Liver (tissue), 8 donors: ENCODE measurements at regions not wholly inside any gene's neighbourhood (a gene's known extent, or its start where the extent isn't known, plus 50 kb on each side); places are given as distances from the start of the nearest gene placed in this dataset.

Source experiments
- DNase-seq: peaks from one replicate; pipeline ENCODE4 v3.0.0-alpha.2; 2017; ENCODE audit warnings: low spot score
- H3K27ac ChIP-seq, 2 donors: one replicate each; pipeline ENCODE4 v1.7.0; 2013; ENCODE audit warnings: inconsistent platforms in 2 of 2, low read length in 2 of 2, control low read depth in 1 of 2, low read depth in 1 of 2, mild to moderate bottlenecking in 1 of 2
- H3K27me3 ChIP-seq, 4 donors: one replicate each; pipeline versions ENCODE4 v1.6.1 to v1.7.0; 2013; ENCODE audit warnings: low read length in 3 of 4, inconsistent platforms in 1 of 4, mild to moderate bottlenecking in 1 of 4, moderate library complexity in 1 of 4; ENCODE audit not compliant: control insufficient read depth in 4 of 4, insufficient read depth in 4 of 4
- H3K36me3 ChIP-seq, 4 donors: one replicate each; pipeline versions ENCODE4 v1.6.1 to v1.7.0; 2013; ENCODE audit warnings: low read length in 3 of 4, mild to moderate bottlenecking in 3 of 4, low read depth in 1 of 4, moderate library complexity in 1 of 4; ENCODE audit not compliant: control insufficient read depth in 4 of 4, insufficient read depth in 3 of 4
- H3K4me1 ChIP-seq, 4 donors: one replicate each; pipeline versions ENCODE4 v1.6.1 to v1.7.0; 2013; ENCODE audit warnings: low read length in 3 of 4, mild to moderate bottlenecking in 3 of 4, moderate library complexity in 1 of 4; ENCODE audit not compliant: control insufficient read depth in 4 of 4, insufficient read depth in 4 of 4
- H3K4me3 ChIP-seq, 3 donors: one replicate each; pipeline versions ENCODE4 v1.6.1 to v1.7.0; 2013; ENCODE audit warnings: low read length in 3 of 3, control low read depth in 1 of 3, low read depth in 1 of 3, mild to moderate bottlenecking in 1 of 3
- H3K9ac ChIP-seq, 2 donors: one replicate each; pipeline ENCODE4 v1.7.0; 2013; ENCODE audit warnings: low read length in 2 of 2, mild to moderate bottlenecking in 2 of 2, moderate library complexity in 2 of 2, control low read depth in 1 of 2, low read depth in 1 of 2
- H3K9me3 ChIP-seq, 4 donors: one replicate each; pipeline versions ENCODE4 v1.6.1 to v1.7.0; 2013; ENCODE audit warnings: low read length in 3 of 4; ENCODE audit not compliant: control insufficient read depth in 4 of 4
- EGR1 ChIP-seq, 2 donors: IDR thresholded peaks; 2 replicates each; pipeline ENCODE4 v1.6.1; 2016 to 2018; ENCODE audit warnings: antibody characterized with exemption in 2 of 2, low read depth in 2 of 2
- FOXA2 ChIP-seq: IDR thresholded peaks from 2 replicates; pipeline ENCODE4 v1.6.1; 2016; ENCODE audit warnings: antibody characterized with exemption
- GABPA ChIP-seq, 2 donors: IDR thresholded peaks in 1 of 2; conservative IDR thresholded peaks in 1 of 2; 2 replicates each; pipeline ENCODE4 v1.6.1; 2016; ENCODE audit warnings: antibody characterized with exemption in 2 of 2, mild to moderate bottlenecking in 1 of 2, moderate library complexity in 1 of 2
- HNF4A ChIP-seq, 2 donors: conservative IDR thresholded peaks; 2 replicates each; pipeline ENCODE4 v1.6.1; 2016; ENCODE audit warnings: antibody characterized with exemption in 2 of 2, mild to moderate bottlenecking in 2 of 2
- HNF4G ChIP-seq: IDR thresholded peaks from 2 replicates; pipeline ENCODE4 v1.6.1; 2016; ENCODE audit warnings: antibody characterized with exemption
- JUND ChIP-seq, 2 donors: IDR thresholded peaks; 2 replicates each; pipeline ENCODE4 v1.6.1; 2016; ENCODE audit warnings: antibody characterized with exemption in 2 of 2
- NR2F2 ChIP-seq: IDR thresholded peaks from 2 replicates; pipeline ENCODE4 v1.6.1; 2016; ENCODE audit warnings: antibody characterized with exemption
- RAD21 ChIP-seq, 2 donors: IDR thresholded peaks; 2 replicates each; pipeline ENCODE4 v1.6.1; 2016; ENCODE audit warnings: antibody characterized with exemption in 2 of 2, mild to moderate bottlenecking in 2 of 2
- RXRA ChIP-seq, 2 donors: IDR thresholded peaks; 2 replicates each; pipeline ENCODE4 v1.6.1; 2017 to 2018; ENCODE audit warnings: antibody characterized with exemption in 2 of 2, mild to moderate bottlenecking in 1 of 2
- SP1 ChIP-seq: IDR thresholded peaks from 2 replicates; pipeline ENCODE4 v1.6.1; 2018; ENCODE audit warnings: antibody characterized with exemption, mild to moderate bottlenecking
- TAF1 ChIP-seq: conservative IDR thresholded peaks from 2 replicates; pipeline ENCODE4 v1.6.1; 2016; ENCODE audit warnings: antibody characterized with exemption, mild to moderate bottlenecking
- YY1 ChIP-seq: IDR thresholded peaks from 2 replicates; pipeline ENCODE4 v1.6.1; 2016; ENCODE audit warnings: antibody characterized with exemption, mild to moderate bottlenecking
- WGBS: extraction: QIAGEN DNeasy Blood & Tissue Kit; methylation state at CpG from one replicate; pipeline ENCODE4 v1.1.7; 2013; 5-methylcytosine and 5-hydroxymethylcytosine counted together
- TF ChIP-seq, protein P1 (sequence below): IDR thresholded peaks from 2 replicates; pipeline ENCODE4 v1.6.1; 2016; ENCODE audit warnings: antibody characterized with exemption
- TF ChIP-seq, protein P2 (sequence below): fragments of 150-350 bp; IDR thresholded peaks from 2 replicates; pipeline ENCODE4 v1.5.1; 2017; ENCODE audit warnings: improper control_type of control experiment, low read depth, low read length; ENCODE audit not compliant: missing input control
- TF ChIP-seq, protein P3 (sequence below): IDR thresholded peaks from 2 replicates; pipeline ENCODE4 v1.6.1; 2016; ENCODE audit warnings: antibody characterized with exemption
- TF ChIP-seq, protein P4 (sequence below): IDR thresholded peaks from 2 replicates; pipeline ENCODE4 v1.6.1; 2016; ENCODE audit warnings: antibody characterized with exemption, mild to moderate bottlenecking
- TF ChIP-seq, protein P5 (sequence below): IDR thresholded peaks from 2 replicates; pipeline ENCODE4 v1.6.1; 2016; ENCODE audit warnings: antibody characterized with exemption
- donor health status: healthy.
- donor health status: healthy.
- donor health status: healthy.
- donor health status: healthy.
- donor health status: healthy.

DNA sequence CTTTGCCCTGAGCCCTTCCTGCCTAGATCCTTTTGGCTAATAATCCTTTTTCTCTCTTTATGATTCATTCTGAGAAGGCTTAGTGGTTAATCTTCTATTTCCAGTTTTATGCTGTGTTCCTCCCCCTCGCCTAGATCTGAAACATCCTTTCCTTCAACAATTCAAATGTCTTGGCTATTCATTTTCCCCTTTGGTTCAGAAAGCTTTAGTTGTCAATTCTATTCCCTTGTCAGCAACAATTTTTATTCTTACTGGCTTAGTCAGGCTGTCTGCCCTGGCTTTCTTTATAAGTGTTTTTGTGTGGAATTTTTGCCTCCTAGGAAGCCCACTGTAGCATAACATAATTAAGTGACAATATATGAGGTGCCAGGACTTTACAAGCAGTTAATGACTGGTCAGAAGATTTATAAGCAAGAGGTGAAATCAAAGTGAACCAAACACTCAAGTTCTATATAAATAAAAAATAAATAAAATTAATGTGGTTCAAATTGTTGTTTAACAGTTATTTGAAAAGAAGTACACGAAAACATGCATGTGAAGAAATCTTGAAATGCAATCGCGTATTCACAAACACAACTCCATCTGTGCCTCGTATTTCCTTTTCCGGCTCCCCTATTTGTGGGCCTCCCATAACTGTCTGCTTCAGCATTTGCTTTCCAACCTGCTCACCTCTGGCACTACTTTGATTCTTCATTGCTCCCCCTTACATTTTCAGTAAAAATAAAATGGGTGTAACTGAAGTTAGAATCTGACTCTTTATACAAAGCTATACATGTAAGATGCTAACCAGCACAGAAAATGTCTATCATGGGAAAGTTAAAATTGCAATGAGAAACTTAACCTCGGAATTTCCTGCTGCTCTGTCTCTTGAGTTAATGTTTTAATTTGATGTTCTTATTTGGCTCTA, 235.4 kb downstream of the SPRY1 start:
- Histone ChIP-seq H3K27ac (no peak overlapping the region), H3K9ac (no peak overlapping the region), H3K9me3 (no peaks in the 10 kb centered on the region), H3K27me3 (no peaks in the 10 kb centered on the region), H3K36me3 (no peaks in the 10 kb centered on the region), H3K4me1 (no peaks in the 10 kb centered on the region), H3K4me3 (no peak overlapping the region)
- DNase-seq: no peak
- WGBS: 85% methylated on average over 7 of the region's 7 CpGs
- no peak for TF ChIP-seq SP1
- no peak for TF ChIP-seq HNF4A (conservative IDR thresholded peaks at IDR 0.05)
- TF ChIP-seq, protein P1, sequence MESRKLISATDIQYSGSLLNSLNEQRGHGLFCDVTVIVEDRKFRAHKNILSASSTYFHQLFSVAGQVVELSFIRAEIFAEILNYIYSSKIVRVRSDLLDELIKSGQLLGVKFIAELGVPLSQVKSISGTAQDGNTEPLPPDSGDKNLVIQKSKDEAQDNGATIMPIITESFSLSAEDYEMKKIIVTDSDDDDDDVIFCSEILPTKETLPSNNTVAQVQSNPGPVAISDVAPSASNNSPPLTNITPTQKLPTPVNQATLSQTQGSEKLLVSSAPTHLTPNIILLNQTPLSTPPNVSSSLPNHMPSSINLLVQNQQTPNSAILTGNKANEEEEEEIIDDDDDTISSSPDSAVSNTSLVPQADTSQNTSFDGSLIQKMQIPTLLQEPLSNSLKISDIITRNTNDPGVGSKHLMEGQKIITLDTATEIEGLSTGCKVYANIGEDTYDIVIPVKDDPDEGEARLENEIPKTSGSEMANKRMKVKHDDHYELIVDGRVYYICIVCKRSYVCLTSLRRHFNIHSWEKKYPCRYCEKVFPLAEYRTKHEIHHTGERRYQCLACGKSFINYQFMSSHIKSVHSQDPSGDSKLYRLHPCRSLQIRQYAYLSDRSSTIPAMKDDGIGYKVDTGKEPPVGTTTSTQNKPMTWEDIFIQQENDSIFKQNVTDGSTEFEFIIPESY: no peak
- TF ChIP-seq, protein P2, sequence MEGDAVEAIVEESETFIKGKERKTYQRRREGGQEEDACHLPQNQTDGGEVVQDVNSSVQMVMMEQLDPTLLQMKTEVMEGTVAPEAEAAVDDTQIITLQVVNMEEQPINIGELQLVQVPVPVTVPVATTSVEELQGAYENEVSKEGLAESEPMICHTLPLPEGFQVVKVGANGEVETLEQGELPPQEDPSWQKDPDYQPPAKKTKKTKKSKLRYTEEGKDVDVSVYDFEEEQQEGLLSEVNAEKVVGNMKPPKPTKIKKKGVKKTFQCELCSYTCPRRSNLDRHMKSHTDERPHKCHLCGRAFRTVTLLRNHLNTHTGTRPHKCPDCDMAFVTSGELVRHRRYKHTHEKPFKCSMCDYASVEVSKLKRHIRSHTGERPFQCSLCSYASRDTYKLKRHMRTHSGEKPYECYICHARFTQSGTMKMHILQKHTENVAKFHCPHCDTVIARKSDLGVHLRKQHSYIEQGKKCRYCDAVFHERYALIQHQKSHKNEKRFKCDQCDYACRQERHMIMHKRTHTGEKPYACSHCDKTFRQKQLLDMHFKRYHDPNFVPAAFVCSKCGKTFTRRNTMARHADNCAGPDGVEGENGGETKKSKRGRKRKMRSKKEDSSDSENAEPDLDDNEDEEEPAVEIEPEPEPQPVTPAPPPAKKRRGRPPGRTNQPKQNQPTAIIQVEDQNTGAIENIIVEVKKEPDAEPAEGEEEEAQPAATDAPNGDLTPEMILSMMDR: no peak
- TF ChIP-seq, protein P3, sequence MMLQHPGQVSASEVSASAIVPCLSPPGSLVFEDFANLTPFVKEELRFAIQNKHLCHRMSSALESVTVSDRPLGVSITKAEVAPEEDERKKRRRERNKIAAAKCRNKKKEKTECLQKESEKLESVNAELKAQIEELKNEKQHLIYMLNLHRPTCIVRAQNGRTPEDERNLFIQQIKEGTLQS: no peak
- TF ChIP-seq TAF1: no peak
- TF ChIP-seq HNF4G: no peak
- TF ChIP-seq RAD21 (IDR thresholded peaks at IDR 0.05): no peak
- no peak for TF ChIP-seq YY1
- no peak for TF ChIP-seq NR2F2
- TF ChIP-seq, protein P4, sequence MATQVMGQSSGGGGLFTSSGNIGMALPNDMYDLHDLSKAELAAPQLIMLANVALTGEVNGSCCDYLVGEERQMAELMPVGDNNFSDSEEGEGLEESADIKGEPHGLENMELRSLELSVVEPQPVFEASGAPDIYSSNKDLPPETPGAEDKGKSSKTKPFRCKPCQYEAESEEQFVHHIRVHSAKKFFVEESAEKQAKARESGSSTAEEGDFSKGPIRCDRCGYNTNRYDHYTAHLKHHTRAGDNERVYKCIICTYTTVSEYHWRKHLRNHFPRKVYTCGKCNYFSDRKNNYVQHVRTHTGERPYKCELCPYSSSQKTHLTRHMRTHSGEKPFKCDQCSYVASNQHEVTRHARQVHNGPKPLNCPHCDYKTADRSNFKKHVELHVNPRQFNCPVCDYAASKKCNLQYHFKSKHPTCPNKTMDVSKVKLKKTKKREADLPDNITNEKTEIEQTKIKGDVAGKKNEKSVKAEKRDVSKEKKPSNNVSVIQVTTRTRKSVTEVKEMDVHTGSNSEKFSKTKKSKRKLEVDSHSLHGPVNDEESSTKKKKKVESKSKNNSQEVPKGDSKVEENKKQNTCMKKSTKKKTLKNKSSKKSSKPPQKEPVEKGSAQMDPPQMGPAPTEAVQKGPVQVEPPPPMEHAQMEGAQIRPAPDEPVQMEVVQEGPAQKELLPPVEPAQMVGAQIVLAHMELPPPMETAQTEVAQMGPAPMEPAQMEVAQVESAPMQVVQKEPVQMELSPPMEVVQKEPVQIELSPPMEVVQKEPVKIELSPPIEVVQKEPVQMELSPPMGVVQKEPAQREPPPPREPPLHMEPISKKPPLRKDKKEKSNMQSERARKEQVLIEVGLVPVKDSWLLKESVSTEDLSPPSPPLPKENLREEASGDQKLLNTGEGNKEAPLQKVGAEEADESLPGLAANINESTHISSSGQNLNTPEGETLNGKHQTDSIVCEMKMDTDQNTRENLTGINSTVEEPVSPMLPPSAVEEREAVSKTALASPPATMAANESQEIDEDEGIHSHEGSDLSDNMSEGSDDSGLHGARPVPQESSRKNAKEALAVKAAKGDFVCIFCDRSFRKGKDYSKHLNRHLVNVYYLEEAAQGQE: no peak
- TF ChIP-seq FOXA2: no peak
- TF ChIP-seq RXRA (IDR thresholded peaks at IDR 0.05): no peak
- no peak for TF ChIP-seq GABPA (IDR thresholded peaks at IDR 0.05 in 1 of 2, conservative IDR thresholded peaks at IDR 0.05 in 1 of 2)
- TF ChIP-seq, protein P5, sequence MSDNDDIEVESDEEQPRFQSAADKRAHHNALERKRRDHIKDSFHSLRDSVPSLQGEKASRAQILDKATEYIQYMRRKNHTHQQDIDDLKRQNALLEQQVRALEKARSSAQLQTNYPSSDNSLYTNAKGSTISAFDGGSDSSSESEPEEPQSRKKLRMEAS: no peak
- TF ChIP-seq EGR1 (IDR thresholded peaks at IDR 0.05; ENCODE audit: low read depth in 2 of 2): no peak
- TF ChIP-seq JUND (IDR thresholded peaks at IDR 0.05): no peak
